ENCODE measurements at regions not wholly inside any gene's neighbourhood (a gene's known extent, or its start where the extent isn't known, plus 50 kb on each side); places are given as distances from the start of the nearest gene placed in this dataset.

- Histone ChIP-seq H3K18ac (ENCODE audit: extremely low read depth, low read length) (no peak overlapping the region), H3K4me3 (ENCODE audit: extremely low read depth in 1 of 4, insufficient read depth in 2 of 4, low read depth in 3 of 4, low read length in 4 of 4) (no peak overlapping the region), H3K27me3 (replicated peaks in 1 of 4; ENCODE audit: control insufficient read depth in 3 of 4, extremely low read depth in 1 of 4, insufficient read depth in 3 of 4, low read length in 3 of 4) (no peaks in the 10 kb centered on the region), H3K14ac (ENCODE audit: insufficient read length) (no peak overlapping the region), H2AK5ac (ENCODE audit: low read depth, low read length) (no peak overlapping the region), H2AFZ (ENCODE audit: low read length) (no peak overlapping the region), H4K91ac (replicated peaks; ENCODE audit: insufficient read length, low read length) (no peak overlapping the region), H2BK12ac (ENCODE audit: low read depth, low read length) (no peak overlapping the region), H3K4me2 (ENCODE audit: insufficient read depth in 1 of 2, low read depth in 2 of 2, low read length in 2 of 2) (no peak overlapping the region), H3K9ac (replicated peaks in 1 of 4; ENCODE audit: extremely low read depth in 1 of 4, low read depth in 3 of 4, low read length in 3 of 4) (no peak overlapping the region), H3K9me3 (ENCODE audit: insufficient read depth in 2 of 2, low read depth in 1 of 2, low read length in 1 of 2) (peaks cover 0 to 11% of the 10 kb centered on the region in 2 experiments; a peak in 1 of 4 replicates), H2BK15ac (ENCODE audit: low read length) (no peak overlapping the region), H3K23me2 (ENCODE audit: low read depth, low read length) (no peaks in the 10 kb centered on the region), H2BK120ac (replicated peaks; ENCODE audit: low read depth, low read length) (no peak overlapping the region), H2BK5ac (ENCODE audit: low read depth, low read length) (no peak overlapping the region), H3K23ac (ENCODE audit: insufficient read length) (no peak overlapping the region), H4K5ac (ENCODE audit: insufficient read length, low read depth, low read length) (no peak overlapping the region), H4K8ac (ENCODE audit: extremely low read depth, insufficient read depth, low read length) (no peak overlapping the region), H3K79me2 (ENCODE audit: control insufficient read depth in 1 of 2, insufficient read depth in 2 of 2, low read length in 2 of 2) (no peaks in the 10 kb centered on the region), H2BK20ac (ENCODE audit: low read length) (no peak overlapping the region), H3K36me3 (ENCODE audit: control insufficient read depth in 2 of 4, insufficient read depth in 4 of 4, low read length in 3 of 4) (no peaks in the 10 kb centered on the region), H4K20me1 (replicated peaks in 1 of 2; ENCODE audit: control insufficient read depth in 1 of 2, insufficient read depth in 2 of 2, low read length in 2 of 2) (no peaks in the 10 kb centered on the region), H3K4me1 (replicated peaks in 1 of 4; ENCODE audit: control insufficient read depth in 3 of 4, insufficient read depth in 4 of 4, low read length in 3 of 4) (peaks cover 0 to 6% (median 0%) of the 10 kb centered on the region in 4 experiments; a peak in 1 of 7 replicates), H3K79me1 (ENCODE audit: low read depth, low read length) (no peaks in the 10 kb centered on the region), H3K56ac (replicated peaks; ENCODE audit: insufficient read length, low read depth, low read length) (no peak overlapping the region), H3K27ac (ENCODE audit: low read depth, low read length) (no peak overlapping the region), H3K4ac (replicated peaks; ENCODE audit: insufficient read length, low read depth, low read length) (no peak overlapping the region)
- TF ChIP-seq HDAC2 (IDR thresholded peaks at IDR 0.05; ENCODE audit: borderline replicate concordance in 1 of 2, low read depth in 2 of 2, low read length in 2 of 2) (no peak), ZNF274 (IDR thresholded peaks at IDR 0.05; ENCODE audit: borderline replicate concordance, extremely low read depth, low read length) (no peak), POLR2A (IDR thresholded peaks at IDR 0.05; ENCODE audit: control extremely low read depth in 1 of 2, low read depth in 2 of 2, low read length in 2 of 2) (no peak)
- POLR2A ChIA-PET (ENCODE audit: partially characterized antibody) = no interaction called here
- DNase-seq (ENCODE audit: low read depth in 1 of 2, low spot score in 2 of 2) (no peak), FAIRE-seq (no peak)
- CTCF ChIA-PET (ENCODE audit: partially characterized antibody) = no interaction called here
- WGBS, 2 experiments (ENCODE audit: extremely low coverage in 1 of 2, insufficient coverage in 1 of 2, insufficient read length in 1 of 2, insufficient replicate concordance in 2 of 2, low coverage in 1 of 2, low lambda C conversion rate in 2 of 2, missing lambda C conversion rate in 1 of 2) = 88% methylated on average over 1 of the region's 1 CpG; no CpG with 5 or more reads in 1 of the 2 experiments
Observed at GRCh38 chr18:37649930-37650329, 84.3 kb upstream of the CELF4 start.

Measured in H1 (cell line).